Heart left ventricle (tissue), 13 donors: ENCODE measurements at regions not wholly inside any gene's neighbourhood (a gene's known extent, or its start where the extent isn't known, plus 50 kb on each side); places are given as distances from the start of the nearest gene placed in this dataset.

ENCODE experiments used
- POLR2A ChIP-seq, 2 donors: fragments of 450-650 bp; IDR thresholded peaks; one replicate each; pipeline ENCODE4 v1.6.1; 2017; ENCODE audit warnings: antibody characterized with exemption in 2 of 2, mild to moderate bottlenecking in 2 of 2, moderate library complexity in 2 of 2
- TF ChIP-seq, protein P1 (sequence below), 12 donors: fragments of 200-600 bp; sonication (generic) in 4 of 12; IDR thresholded peaks; one replicate each; pipeline versions ENCODE4 v1.5.0 to v1.8.0; 2018 to 2022; ENCODE audit warnings: antibody characterized with exemption in 12 of 12, mild to moderate bottlenecking in 5 of 12
- donor health status: ischemic (EF 13 %, LVEDD 7.1; RV severe dilation, severe dysfunction).
- donor health status: DM: no; HTN: yes; CAD: no.
- donor health status: DM: no; HTN: no; CAD: no.
- donor health status: ischemic (EF 25% LVEDD 6.9; RV normal size, moderate dysfunction).
- donor health status: ischemic (EF 25% LVEDD 5.7; RV mildly dilated, moderate dysfunction).
- donor health status: ischemic (EF 35%, LVEDD 5.7; RV mildly dilated, moderate dysfunction).
- donor health status: nonischemic (EF 11% LVEDD 7.7; RV severe dilation, severe dysfunction).
- donor health status: DM: yes; HTN: yes; CAD: no.
- donor health status: PGD.
- donor health status: ischemic (EF 29% LVEDD 5.4; RV normal size, mild dysfunction).
- donor health status: nonischemic (EF 23%, LVEDD 6.1; RV moderate dilation, normal function).

GRCh38 chr12:24152270-24152669 is 202.8 kb upstream of the SOX5 start:
- TF ChIP-seq, protein P1, sequence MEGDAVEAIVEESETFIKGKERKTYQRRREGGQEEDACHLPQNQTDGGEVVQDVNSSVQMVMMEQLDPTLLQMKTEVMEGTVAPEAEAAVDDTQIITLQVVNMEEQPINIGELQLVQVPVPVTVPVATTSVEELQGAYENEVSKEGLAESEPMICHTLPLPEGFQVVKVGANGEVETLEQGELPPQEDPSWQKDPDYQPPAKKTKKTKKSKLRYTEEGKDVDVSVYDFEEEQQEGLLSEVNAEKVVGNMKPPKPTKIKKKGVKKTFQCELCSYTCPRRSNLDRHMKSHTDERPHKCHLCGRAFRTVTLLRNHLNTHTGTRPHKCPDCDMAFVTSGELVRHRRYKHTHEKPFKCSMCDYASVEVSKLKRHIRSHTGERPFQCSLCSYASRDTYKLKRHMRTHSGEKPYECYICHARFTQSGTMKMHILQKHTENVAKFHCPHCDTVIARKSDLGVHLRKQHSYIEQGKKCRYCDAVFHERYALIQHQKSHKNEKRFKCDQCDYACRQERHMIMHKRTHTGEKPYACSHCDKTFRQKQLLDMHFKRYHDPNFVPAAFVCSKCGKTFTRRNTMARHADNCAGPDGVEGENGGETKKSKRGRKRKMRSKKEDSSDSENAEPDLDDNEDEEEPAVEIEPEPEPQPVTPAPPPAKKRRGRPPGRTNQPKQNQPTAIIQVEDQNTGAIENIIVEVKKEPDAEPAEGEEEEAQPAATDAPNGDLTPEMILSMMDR (IDR thresholded peaks at IDR 0.05) = no peak
- TF ChIP-seq POLR2A (IDR thresholded peaks at IDR 0.05) = no peak
